Gastrocnemius medialis (tissue), 4 donors: ENCODE measurements at regions not wholly inside any gene's neighbourhood (a gene's known extent, or its start where the extent isn't known, plus 50 kb on each side); places are given as distances from the start of the nearest gene placed in this dataset.

ENCODE experiments used
- CTCF ChIP-seq, 5 experiments: fragments of 450-650 bp in 3 of 5; fragments of 200-600 bp in 2 of 5; sonication (generic) in 2 of 5; IDR thresholded peaks in 4 of 5; conservative IDR thresholded peaks in 1 of 5; 1 replicate in 4 of 5; 2 replicates in 1 of 5; pipeline ENCODE4 v1.5.1; 2016 to 2019; ENCODE audit warnings: antibody characterized with exemption in 5 of 5, mild to moderate bottlenecking in 3 of 5, moderate library complexity in 3 of 5
- POLR2A ChIP-seq, 2 donors: fragments of 450-650 bp; IDR thresholded peaks; one replicate each; pipeline ENCODE4 v1.6.1; 2017; ENCODE audit warnings: antibody characterized with exemption in 2 of 2, mild to moderate bottlenecking in 2 of 2, moderate library complexity in 2 of 2

GRCh38 chr9:120326049-120326693, 253.8 kb downstream of the CDK5RAP2 start:
- TF ChIP-seq CTCF (IDR thresholded peaks at IDR 0.05 in 4 of 5, conservative IDR thresholded peaks at IDR 0.05 in 1 of 5) (no peak), POLR2A (IDR thresholded peaks at IDR 0.05) (no peak)
